Activated CD4-positive, alpha-beta memory T cell treated with anti-CD3 and anti-CD28 coated beads for 36 hours (primary cell): ENCODE measurements at regions not wholly inside any gene's neighbourhood (a gene's known extent, or its start where the extent isn't known, plus 50 kb on each side); places are given as distances from the start of the nearest gene placed in this dataset.
"Not testable (repeated sequence)": the region's sequence is repeated elsewhere in the genome, so short reads cannot be mapped to it uniquely, and the experiment has no call there.

Source experiments
- CTCF ChIA-PET: fragments of 350-600 bp; sonication (Branson Sonifier 250); formaldehyde crosslinking; loops from one replicate; lab custom pipeline; 2021; ENCODE audit warnings: antibody characterized with exemption, inconsistent platforms; lab: Charles Lee
- POLR2A ChIA-PET: fragments of 350-600 bp; sonication (Branson Sonifier 250); formaldehyde crosslinking; loops from one replicate; lab custom pipeline; 2021; ENCODE audit warnings: antibody characterized with exemption; lab: Charles Lee
- DNase-seq: peaks from one replicate; pipeline ENCODE4 v3.0.0-alpha.2; 2020
- H3K27ac Mint-ChIP-seq: one replicate; pipeline ENCODE4 v1.8.0; 2021; ENCODE audit warnings: mixed read lengths
- H3K27me3 Mint-ChIP-seq: one replicate; pipeline ENCODE4 v1.8.0; 2021; ENCODE audit warnings: mixed read lengths
- H3K36me3 Mint-ChIP-seq: one replicate; pipeline ENCODE4 v1.8.0; 2021; ENCODE audit warnings: mixed read lengths
- H3K4me1 Mint-ChIP-seq: one replicate; pipeline ENCODE4 v1.8.0; 2021; ENCODE audit warnings: low read depth, mixed read lengths
- H3K4me3 Mint-ChIP-seq: one replicate; pipeline ENCODE4 v1.8.0; 2021; ENCODE audit warnings: mild to moderate bottlenecking, mixed read lengths
- H3K9me3 Mint-ChIP-seq: one replicate; pipeline ENCODE4 v1.8.0; 2021; ENCODE audit warnings: mixed read lengths
- intact Hi-C: fragments of 100-400 bp; cut with micrococcal nuclease; formaldehyde crosslinking; loops from one replicate; pipeline ENCODE4 v1.15.1; 2023

- intact Hi-C loops = no loop called here
- Mint-ChIP-seq H3K4me3 (no peak overlapping the region), H3K36me3 (no peaks in the 10 kb centered on the region), H3K27ac (no peak overlapping the region), H3K9me3 (no peaks in the 10 kb centered on the region), H3K4me1 (no peaks in the 10 kb centered on the region), H3K27me3 (peaks cover 2% of the 10 kb centered on the region)
- ChIA-PET POLR2A (no interaction called here), CTCF (no interaction called here)
- no peak for DNase-seq
Observed at GRCh38 chr6:44029444-44030185, 97.6 kb downstream of the MRPL14 start.

GRCh38 chr6:44028789-44029310 is 98.4 kb downstream of the MRPL14 start:
- H3K27ac Mint-ChIP-seq = no peak overlapping the region
- peaks cover 2% of the 10 kb centered on the region for H3K27me3 Mint-ChIP-seq
- intact Hi-C loops = no loop called here
- POLR2A ChIA-PET = no interaction called here
- H3K36me3 Mint-ChIP-seq = no peaks in the 10 kb centered on the region
- no peaks in the 10 kb centered on the region for H3K4me1 Mint-ChIP-seq
- H3K4me3 Mint-ChIP-seq = no peak overlapping the region
- no peaks in the 10 kb centered on the region for H3K9me3 Mint-ChIP-seq
- no peak for DNase-seq
- CTCF ChIA-PET = no interaction called here

DNA sequence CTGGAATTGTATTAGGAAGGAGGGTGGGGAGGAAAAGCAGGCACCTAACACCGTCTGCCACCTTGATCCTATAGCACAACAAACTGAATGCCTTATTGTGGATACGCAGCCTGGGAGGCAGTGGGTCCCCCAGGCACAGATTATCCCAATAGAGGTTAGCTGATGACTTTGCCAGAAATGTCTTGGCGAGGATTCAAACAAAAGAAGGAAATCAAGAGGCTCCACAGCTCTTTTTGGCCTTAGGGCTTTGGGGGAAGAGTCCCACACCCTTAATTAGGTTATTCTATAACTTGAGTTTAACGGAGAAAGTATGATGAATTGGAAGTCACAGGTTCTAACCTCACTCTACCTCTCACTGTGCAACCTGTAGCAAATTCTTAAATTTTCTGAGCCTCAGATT is 102.0 kb downstream of the MRPL14 start:
- H3K4me3 Mint-ChIP-seq = no peak overlapping the region
- ChIA-PET POLR2A (no interaction called here), CTCF (no interaction called here)
- no peaks in the 10 kb centered on the region for H3K9me3 Mint-ChIP-seq
- no peak for DNase-seq
- no peak overlapping the region for H3K27ac Mint-ChIP-seq
- no peaks in the 10 kb centered on the region for H3K4me1 Mint-ChIP-seq
- H3K27me3 Mint-ChIP-seq = peaks cover 8% of the 10 kb centered on the region
- intact Hi-C loops = no loop called here
- H3K36me3 Mint-ChIP-seq = no peaks in the 10 kb centered on the region

DNA sequence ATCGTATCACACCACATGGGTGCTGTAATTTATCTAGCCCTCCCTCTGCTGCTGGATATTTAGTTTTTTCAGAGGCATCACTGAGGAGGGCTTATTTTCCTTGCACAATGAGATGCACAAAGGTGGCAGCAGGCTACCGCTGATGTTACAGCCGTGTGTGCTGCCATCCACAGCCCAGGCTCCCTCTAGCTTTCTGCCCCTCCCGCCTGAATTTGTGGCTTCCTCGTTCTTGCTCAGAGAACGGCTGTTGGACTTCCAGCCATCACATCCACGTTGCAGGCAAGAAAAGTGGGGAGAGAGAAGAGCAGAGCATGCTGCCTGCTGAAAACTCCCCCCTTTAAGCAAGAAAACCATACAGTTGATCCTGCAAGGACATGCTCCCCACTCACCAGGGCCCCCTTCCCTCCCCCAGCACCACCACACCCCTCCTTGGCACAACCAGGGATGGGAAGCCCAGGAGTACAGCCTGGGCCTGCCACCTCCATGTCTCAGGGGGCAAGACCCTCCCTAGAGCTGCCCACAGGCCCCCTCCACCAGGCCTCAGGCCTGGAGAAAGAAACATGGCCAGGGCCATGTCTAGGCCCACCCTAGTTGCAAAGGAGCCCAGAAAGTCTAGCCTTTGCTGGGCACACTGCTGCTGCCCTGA is 102.6 kb downstream of the MRPL14 start:
- ChIA-PET CTCF (no interaction called here), POLR2A (no interaction called here)
- no peaks in the 10 kb centered on the region for H3K4me1 Mint-ChIP-seq
- intact Hi-C loops = no loop called here
- no peaks in the 10 kb centered on the region for H3K9me3 Mint-ChIP-seq
- H3K27me3 Mint-ChIP-seq = peaks cover 10% of the 10 kb centered on the region
- DNase-seq = no peak
- H3K36me3 Mint-ChIP-seq = no peaks in the 10 kb centered on the region
- no peak overlapping the region for H3K4me3 Mint-ChIP-seq
- no peak overlapping the region for H3K27ac Mint-ChIP-seq

GRCh38 chr6:44023586-44024454 is 103.4 kb downstream of the MRPL14 start:
- peaks cover 11% of the 10 kb centered on the region for H3K27me3 Mint-ChIP-seq
- H3K4me3 Mint-ChIP-seq = no peak overlapping the region
- intact Hi-C loops = no loop called here
- H3K36me3 Mint-ChIP-seq = no peaks in the 10 kb centered on the region
- DNase-seq = no peak
- no peak overlapping the region for H3K27ac Mint-ChIP-seq
- no peaks in the 10 kb centered on the region for H3K9me3 Mint-ChIP-seq
- CTCF ChIA-PET = interaction anchor here (1.5 kb wide), 1 partner anchor 8 kb away, joined by 4 read pairs; no protein-coding TSS in a partner anchor
- POLR2A ChIA-PET = no interaction called here
- no peaks in the 10 kb centered on the region for H3K4me1 Mint-ChIP-seq

DNA sequence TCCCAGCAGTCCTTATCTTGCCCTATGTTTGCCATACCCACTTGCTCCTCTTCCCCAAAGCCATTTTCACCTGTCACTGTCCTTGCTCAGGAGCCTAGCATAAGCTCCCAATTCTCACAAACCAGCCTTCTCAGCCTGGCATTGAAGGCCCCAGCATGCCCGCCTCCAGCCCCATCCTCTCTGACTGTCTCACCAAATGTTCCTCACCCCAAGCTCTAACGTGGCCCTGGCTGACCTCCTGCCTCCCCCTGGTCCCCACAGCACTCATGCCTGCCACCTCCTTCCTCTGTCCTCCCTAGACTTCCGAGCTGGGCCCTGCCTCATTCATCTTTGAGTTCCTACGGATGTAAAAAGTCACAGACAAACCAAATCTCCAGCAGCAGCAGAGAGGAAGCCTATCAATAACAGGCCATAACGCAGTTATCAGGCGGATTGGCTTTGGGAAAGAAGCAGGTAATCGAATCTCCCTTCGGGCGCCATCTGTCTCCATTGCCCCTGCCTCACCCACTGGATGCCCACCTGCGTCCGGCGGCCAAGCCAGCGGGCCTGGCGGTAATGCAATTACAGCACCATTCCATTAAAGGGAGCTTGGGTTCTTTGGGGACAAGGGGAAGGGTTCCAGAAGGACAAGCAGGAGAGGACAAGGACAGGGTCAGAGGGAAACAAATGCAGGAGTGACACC is 104.4 kb downstream of the MRPL14 start:
- ChIA-PET POLR2A (no interaction called here), CTCF (interaction anchor here (1.5 kb wide), 1 partner anchor 9 kb away, joined by 4 read pairs; no protein-coding TSS in a partner anchor)
- intact Hi-C loops = no loop called here
- no peaks in the 10 kb centered on the region for H3K36me3 Mint-ChIP-seq
- no peak overlapping the region for H3K4me3 Mint-ChIP-seq
- DNase-seq = no peak
- no peak overlapping the region for H3K27ac Mint-ChIP-seq
- no peaks in the 10 kb centered on the region for H3K9me3 Mint-ChIP-seq
- no peaks in the 10 kb centered on the region for H3K4me1 Mint-ChIP-seq
- H3K27me3 Mint-ChIP-seq = peaks cover 11% of the 10 kb centered on the region

- H3K36me3 Mint-ChIP-seq = no peaks in the 10 kb centered on the region
- H3K4me1 Mint-ChIP-seq = no peaks in the 10 kb centered on the region
- CTCF ChIA-PET = no interaction called here
- H3K27me3 Mint-ChIP-seq = peaks cover 11% of the 10 kb centered on the region
- no peak overlapping the region for H3K4me3 Mint-ChIP-seq
- intact Hi-C loops = no loop called here
- no peak for DNase-seq
- POLR2A ChIA-PET = no interaction called here
- no peak overlapping the region for H3K27ac Mint-ChIP-seq
- no peaks in the 10 kb centered on the region for H3K9me3 Mint-ChIP-seq
Observed at GRCh38 chr6:44022296-44022661, 105.0 kb downstream of the MRPL14 start.

DNA sequence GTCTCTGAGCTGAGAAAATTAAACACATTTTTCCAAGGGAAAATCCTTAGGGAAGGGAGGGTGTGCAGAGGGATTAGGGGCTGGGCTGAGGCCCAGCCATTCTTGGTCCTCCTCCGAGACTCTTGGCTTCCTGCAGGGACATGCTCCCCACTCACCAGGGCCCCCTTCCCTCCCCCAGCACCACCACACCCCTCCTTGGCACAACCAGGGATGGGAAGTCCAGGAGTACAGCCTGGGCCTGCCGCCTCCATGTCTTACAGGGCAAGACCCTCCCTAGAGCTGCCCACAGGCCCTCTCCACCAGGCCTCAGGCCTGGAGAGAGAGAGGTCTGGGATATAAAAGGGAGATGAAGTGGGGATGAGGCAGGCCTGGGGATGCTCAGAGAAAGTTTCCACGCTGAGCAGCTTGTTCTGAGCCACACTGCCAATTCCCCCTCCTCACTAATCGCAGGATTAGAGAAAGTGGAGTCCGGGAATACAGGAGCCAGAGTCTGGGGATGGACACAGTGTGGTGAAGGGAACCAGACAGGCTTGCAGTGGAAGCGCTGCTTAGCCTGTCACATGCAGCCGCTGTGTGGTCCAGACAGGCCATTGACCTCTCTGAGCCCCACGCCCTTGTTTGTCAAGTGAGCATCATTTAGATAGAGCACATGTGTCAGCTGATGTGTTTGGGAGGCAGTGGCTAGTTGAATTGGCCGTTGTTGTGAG is 105.5 kb downstream of the MRPL14 start:
- Mint-ChIP-seq H3K9me3 (no peaks in the 10 kb centered on the region), H3K27me3 (peaks cover 11% of the 10 kb centered on the region), H3K4me3 (no peak overlapping the region), H3K4me1 (no peaks in the 10 kb centered on the region), H3K36me3 (no peaks in the 10 kb centered on the region), H3K27ac (no peak overlapping the region)
- POLR2A ChIA-PET = no interaction called here
- DNase-seq = no peak
- CTCF ChIA-PET = no interaction called here
- intact Hi-C loops = no loop called here

GRCh38 chr6:44020664-44021425 is 106.4 kb downstream of the MRPL14 start:
- no peaks in the 10 kb centered on the region for H3K36me3 Mint-ChIP-seq
- intact Hi-C loops = no loop called here
- ChIA-PET CTCF (interaction anchor here (0.6 kb wide), 1 partner anchor 54 kb away, joined by 4 read pairs; no protein-coding TSS in a partner anchor), POLR2A (no interaction called here)
- H3K27me3 Mint-ChIP-seq = peaks cover 9% of the 10 kb centered on the region
- H3K9me3 Mint-ChIP-seq = no peaks in the 10 kb centered on the region
- H3K4me3 Mint-ChIP-seq = no peak overlapping the region
- H3K27ac Mint-ChIP-seq = no peak overlapping the region
- H3K4me1 Mint-ChIP-seq = peaks cover 2% of the 10 kb centered on the region
- DNase-seq = no peak

GRCh38 chr6:44020148-44020547 is 107.1 kb downstream of the MRPL14 start:
- Mint-ChIP-seq H3K9me3 (no peaks in the 10 kb centered on the region), H3K36me3 (no peaks in the 10 kb centered on the region), H3K27ac (no peak overlapping the region), H3K27me3 (peaks cover 9% of the 10 kb centered on the region), H3K4me1 (peaks cover 2% of the 10 kb centered on the region), H3K4me3 (no peak overlapping the region)
- no peak for DNase-seq
- ChIA-PET POLR2A (no interaction called here), CTCF (interaction anchor here (0.5 to 0.6 kb wide), 2 partner anchors 54 to 1019 kb away, joined by 3 to 4 read pairs; no protein-coding TSS in a partner anchor)
- intact Hi-C loops = no loop called here

DNA sequence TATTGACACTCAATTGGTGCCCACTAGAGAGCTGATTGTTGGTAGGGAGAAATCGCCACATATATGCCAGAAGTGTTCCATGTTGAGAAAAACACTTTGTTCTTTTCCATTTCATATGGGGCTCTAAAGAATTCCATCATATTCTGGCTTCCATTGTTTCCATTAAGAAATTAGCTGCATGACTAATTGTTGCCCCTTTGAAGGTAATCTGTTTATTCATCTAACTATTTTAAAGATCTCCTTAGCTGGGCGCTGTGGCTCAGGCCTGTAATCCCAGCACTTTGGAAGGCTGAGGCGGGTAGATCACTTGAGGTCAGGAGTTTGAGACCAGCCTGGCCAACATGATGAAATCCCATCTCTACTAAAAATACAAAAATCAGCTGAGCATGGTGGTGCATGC is 109.9 kb downstream of the MRPL14 start:
- CTCF ChIA-PET, H3K27ac Mint-ChIP-seq: not testable (repeated sequence)

More for the DNA sequence above, 109.9 kb downstream of the MRPL14 start:
- H3K9me3 Mint-ChIP-seq, intact Hi-C loops, DNase-seq, H3K27me3 Mint-ChIP-seq, POLR2A ChIA-PET, H3K36me3 Mint-ChIP-seq, H3K4me3 Mint-ChIP-seq, H3K4me1 Mint-ChIP-seq: not testable (repeated sequence)
